OCI-LY3 (cell line): ENCODE measurements at regions not wholly inside any gene's neighbourhood (a gene's known extent, or its start where the extent isn't known, plus 50 kb on each side); places are given as distances from the start of the nearest gene placed in this dataset.

Experiments used
- EZH2phosphoT487 ChIP-seq: fragments of 200-600 bp; shearing (Covaris generic); IDR thresholded peaks from 2 replicates; pipeline ENCODE4 v1.6.1; 2018; ENCODE audit warnings: antibody characterized with exemption, mixed run types, low read depth
- TF ChIP-seq, protein P1 (sequence below): fragments of 200-600, 300-600 bp; sonication (generic); IDR thresholded peaks from 2 replicates; pipeline ENCODE4 v1.5.1; 2014; ENCODE audit warnings: antibody characterized with exemption, low read length, low read depth

DNA sequence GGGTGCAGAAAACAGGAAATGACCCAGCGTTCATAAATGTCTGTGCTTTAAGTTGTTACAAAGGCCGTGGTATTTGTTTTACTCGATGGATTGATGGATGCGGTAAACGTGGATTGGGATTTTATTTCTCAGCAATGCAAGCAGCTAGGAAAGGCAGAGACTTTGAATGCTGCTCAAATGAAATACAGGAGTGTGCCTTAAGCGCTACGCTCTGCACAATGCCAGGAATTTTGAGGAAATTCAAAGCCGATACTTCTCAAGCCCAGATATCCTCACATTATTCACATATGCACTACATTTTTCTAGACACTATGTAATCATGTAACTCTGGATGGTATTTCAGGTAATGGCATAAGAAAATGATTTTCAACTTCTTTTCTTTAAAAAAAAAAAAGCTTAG, 514.3 kb upstream of the ADARB2 start:
- TF ChIP-seq, protein P1, sequence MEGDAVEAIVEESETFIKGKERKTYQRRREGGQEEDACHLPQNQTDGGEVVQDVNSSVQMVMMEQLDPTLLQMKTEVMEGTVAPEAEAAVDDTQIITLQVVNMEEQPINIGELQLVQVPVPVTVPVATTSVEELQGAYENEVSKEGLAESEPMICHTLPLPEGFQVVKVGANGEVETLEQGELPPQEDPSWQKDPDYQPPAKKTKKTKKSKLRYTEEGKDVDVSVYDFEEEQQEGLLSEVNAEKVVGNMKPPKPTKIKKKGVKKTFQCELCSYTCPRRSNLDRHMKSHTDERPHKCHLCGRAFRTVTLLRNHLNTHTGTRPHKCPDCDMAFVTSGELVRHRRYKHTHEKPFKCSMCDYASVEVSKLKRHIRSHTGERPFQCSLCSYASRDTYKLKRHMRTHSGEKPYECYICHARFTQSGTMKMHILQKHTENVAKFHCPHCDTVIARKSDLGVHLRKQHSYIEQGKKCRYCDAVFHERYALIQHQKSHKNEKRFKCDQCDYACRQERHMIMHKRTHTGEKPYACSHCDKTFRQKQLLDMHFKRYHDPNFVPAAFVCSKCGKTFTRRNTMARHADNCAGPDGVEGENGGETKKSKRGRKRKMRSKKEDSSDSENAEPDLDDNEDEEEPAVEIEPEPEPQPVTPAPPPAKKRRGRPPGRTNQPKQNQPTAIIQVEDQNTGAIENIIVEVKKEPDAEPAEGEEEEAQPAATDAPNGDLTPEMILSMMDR = no peak
- TF ChIP-seq EZH2phosphoT487 = no peak
